ELF-1 (cell line): ENCODE measurements at regions not wholly inside any gene's neighbourhood (a gene's known extent, or its start where the extent isn't known, plus 50 kb on each side); places are given as distances from the start of the nearest gene placed in this dataset.
"Not testable (repeated sequence)": the region's sequence is repeated elsewhere in the genome, so short reads cannot be mapped to it uniquely, and the experiment has no call there.

Experiments
- DNase-seq: peaks from one replicate; pipeline ENCODE4 v3.0.0-alpha.2; 2016; ENCODE audit warnings: low read depth, low spot score

- DNase-seq, result no peak
These were observed 210.2 kb upstream of the ADAMTS3 start for GRCh38 chr4:72779241-72779640.

GRCh38 chr4:72777436-72777835 is 208.4 kb upstream of the ADAMTS3 start:
- no peak for DNase-seq

- no peak for DNase-seq
These were observed 201.7 kb upstream of the ADAMTS3 start for GRCh38 chr4:72770708-72771107.

GRCh38 chr4:72768364-72768763 is 199.3 kb upstream of the ADAMTS3 start:
- no peak for DNase-seq

GRCh38 chr4:72767618-72768302 is 198.7 kb upstream of the ADAMTS3 start:
- DNase-seq, result no peak

GRCh38 chr4:72765788-72766187 is 196.8 kb upstream of the ADAMTS3 start:
- DNase-seq, result not testable (repeated sequence)

GRCh38 chr4:72761368-72762038 is 192.5 kb upstream of the ADAMTS3 start:
- DNase-seq, result no peak

GRCh38 chr4:72753414-72753813 is 184.4 kb upstream of the ADAMTS3 start:
- DNase-seq, result not testable (repeated sequence)

- no peak for DNase-seq
These were observed 175.2 kb upstream of the ADAMTS3 start for GRCh38 chr4:72744103-72744725.

- DNase-seq, result no peak
These were observed 174.1 kb upstream of the ADAMTS3 start for GRCh38 chr4:72743078-72743477.

- no peak for DNase-seq
These were observed 146.3 kb upstream of the ADAMTS3 start for GRCh38 chr4:72715299-72715698.

GRCh38 chr4:72714482-72715279 is 145.7 kb upstream of the ADAMTS3 start:
- DNase-seq, result no peak

GRCh38 chr4:72712997-72713396 is 144.0 kb upstream of the ADAMTS3 start:
- DNase-seq, result no peak

GRCh38 chr4:72709475-72709874 is 140.5 kb upstream of the ADAMTS3 start:
- DNase-seq, result no peak

- no peak for DNase-seq
These were observed 137.7 kb upstream of the ADAMTS3 start for GRCh38 chr4:72706684-72707083.

- peak; percentile 34 for DNase-seq
These were observed 136.1 kb upstream of the ADAMTS3 start for GRCh38 chr4:72704925-72705640.

- DNase-seq, result no peak
These were observed 133.9 kb upstream of the ADAMTS3 start for GRCh38 chr4:72702948-72703347.

- DNase-seq, result no peak
These were observed 133.2 kb upstream of the ADAMTS3 start for GRCh38 chr4:72701987-72702819.

- DNase-seq, result no peak
These were observed 121.8 kb upstream of the ADAMTS3 start for GRCh38 chr4:72690771-72691170.

- DNase-seq, result no peak
These were observed 120.9 kb upstream of the ADAMTS3 start for GRCh38 chr4:72689923-72690322.

GRCh38 chr4:72686390-72686789 is 117.4 kb upstream of the ADAMTS3 start:
- not testable (repeated sequence) for DNase-seq
